ENCODE measurements at regions not wholly inside any gene's neighbourhood (a gene's known extent, or its start where the extent isn't known, plus 50 kb on each side); places are given as distances from the start of the nearest gene placed in this dataset.

GRCh38 chr5:133732536-133732935 lies 120.2 kb upstream of the FSTL4 start:
- H3K9ac ChIP-seq (ENCODE audit: low read length) = no peak overlapping the region
- DNase-seq (ENCODE audit: low read depth) = no peak

DNA sequence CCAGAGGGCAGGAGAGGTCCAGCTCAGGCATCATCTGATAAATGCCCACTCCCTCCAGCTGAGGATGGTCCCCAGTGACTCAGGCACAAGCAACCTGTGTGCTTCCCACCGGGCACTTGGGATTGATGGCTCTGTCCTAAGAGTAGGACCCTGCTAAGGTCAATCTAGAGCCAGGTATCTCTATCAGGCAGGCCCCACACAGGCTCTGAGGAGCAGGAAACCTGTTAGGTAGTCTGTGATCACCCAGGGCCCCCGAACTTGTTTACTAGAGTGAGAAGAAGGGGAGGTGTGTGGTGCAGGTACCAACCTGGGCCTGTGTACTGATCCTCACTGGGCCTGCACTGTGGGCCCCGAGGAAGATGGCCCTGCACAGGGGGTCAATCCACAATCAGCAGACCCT lies 119.6 kb upstream of the FSTL4 start:
- Histone ChIP-seq H3K4me1 (ENCODE audit: control insufficient read depth, insufficient read depth, low read length) (no peaks in the 10 kb centered on the region), H3K27me3 (replicated peaks; ENCODE audit: control insufficient read depth, insufficient read depth, low read length) (peaks cover 26% of the 10 kb centered on the region), H3K36me3 (ENCODE audit: control insufficient read depth, insufficient read depth, low read length, severe bottlenecking) (no peaks in the 10 kb centered on the region), H3K4me3 (ENCODE audit: low read length) (no peak overlapping the region), H3K9me3 (ENCODE audit: control insufficient read depth, low read length) (peaks cover 26% of the 10 kb centered on the region), H3K9ac (ENCODE audit: low read length) (no peak overlapping the region)
- no peak for DNase-seq (ENCODE audit: low read depth)

More at GRCh38 chr5:133732536-133732935, 120.2 kb upstream of the FSTL4 start:
- Histone ChIP-seq H3K36me3 (ENCODE audit: control insufficient read depth, insufficient read depth, low read length, severe bottlenecking) (no peaks in the 10 kb centered on the region), H3K9me3 (ENCODE audit: control insufficient read depth, low read length) (peaks cover 26% of the 10 kb centered on the region), H3K4me3 (ENCODE audit: low read length) (no peak overlapping the region), H3K4me1 (ENCODE audit: control insufficient read depth, insufficient read depth, low read length) (no peaks in the 10 kb centered on the region), H3K27me3 (replicated peaks; ENCODE audit: control insufficient read depth, insufficient read depth, low read length) (peaks cover 26% of the 10 kb centered on the region)

DNA sequence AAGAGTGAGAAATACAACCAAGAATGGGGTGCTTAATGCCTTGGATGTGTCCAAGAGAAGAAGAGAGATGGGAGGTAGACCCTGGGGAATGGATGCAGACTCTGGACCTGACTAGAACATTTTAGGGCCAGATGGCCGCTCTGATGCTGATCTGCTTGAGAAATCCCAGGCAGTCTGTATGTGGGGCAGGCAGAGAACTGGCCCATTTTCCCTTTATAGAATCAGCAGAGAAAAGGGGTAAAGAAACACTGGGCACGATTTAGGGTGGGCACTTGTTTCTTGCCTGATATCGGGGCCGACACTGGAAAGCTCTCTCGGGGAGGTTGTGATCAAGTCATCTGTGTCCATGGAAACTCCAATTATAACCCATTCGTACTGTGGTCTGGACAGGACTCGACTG lies 118.5 kb upstream of the FSTL4 start:
- Histone ChIP-seq H3K4me3 (ENCODE audit: low read length) (no peak overlapping the region), H3K9me3 (ENCODE audit: control insufficient read depth, low read length) (peaks cover 26% of the 10 kb centered on the region), H3K36me3 (ENCODE audit: control insufficient read depth, insufficient read depth, low read length, severe bottlenecking) (no peaks in the 10 kb centered on the region), H3K27me3 (replicated peaks; ENCODE audit: control insufficient read depth, insufficient read depth, low read length) (peaks cover 28% of the 10 kb centered on the region), H3K4me1 (ENCODE audit: control insufficient read depth, insufficient read depth, low read length) (no peaks in the 10 kb centered on the region), H3K9ac (ENCODE audit: low read length) (no peak overlapping the region)
- no peak for DNase-seq (ENCODE audit: low read depth)

DNA sequence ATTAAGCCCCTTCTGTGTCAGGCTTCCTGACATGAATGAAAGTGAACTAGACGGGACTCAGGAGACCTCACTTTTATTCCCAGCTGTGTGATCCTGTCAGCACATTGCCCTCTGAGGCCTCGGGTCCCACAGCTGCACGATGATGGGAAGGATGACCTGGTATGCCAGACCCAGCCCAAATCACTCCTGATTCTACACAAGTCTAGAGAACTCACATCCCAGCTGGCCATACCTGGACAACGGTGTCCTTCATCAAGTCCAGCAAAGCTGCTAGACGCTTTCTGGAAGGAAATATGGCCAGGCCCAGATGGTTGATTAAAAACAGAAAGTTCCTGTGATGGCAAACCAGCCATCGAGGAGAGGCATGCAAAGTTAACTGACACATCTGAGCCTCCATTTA lies 118.0 kb upstream of the FSTL4 start:
- Histone ChIP-seq H3K9ac (ENCODE audit: low read length) (no peak overlapping the region), H3K4me3 (ENCODE audit: low read length) (no peak overlapping the region), H3K9me3 (ENCODE audit: control insufficient read depth, low read length) (peaks cover 26% of the 10 kb centered on the region), H3K4me1 (ENCODE audit: control insufficient read depth, insufficient read depth, low read length) (no peaks in the 10 kb centered on the region), H3K27me3 (replicated peaks; ENCODE audit: control insufficient read depth, insufficient read depth, low read length) (peaks cover 33% of the 10 kb centered on the region), H3K36me3 (ENCODE audit: control insufficient read depth, insufficient read depth, low read length, severe bottlenecking) (no peaks in the 10 kb centered on the region)
- no peak for DNase-seq (ENCODE audit: low read depth)

DNA sequence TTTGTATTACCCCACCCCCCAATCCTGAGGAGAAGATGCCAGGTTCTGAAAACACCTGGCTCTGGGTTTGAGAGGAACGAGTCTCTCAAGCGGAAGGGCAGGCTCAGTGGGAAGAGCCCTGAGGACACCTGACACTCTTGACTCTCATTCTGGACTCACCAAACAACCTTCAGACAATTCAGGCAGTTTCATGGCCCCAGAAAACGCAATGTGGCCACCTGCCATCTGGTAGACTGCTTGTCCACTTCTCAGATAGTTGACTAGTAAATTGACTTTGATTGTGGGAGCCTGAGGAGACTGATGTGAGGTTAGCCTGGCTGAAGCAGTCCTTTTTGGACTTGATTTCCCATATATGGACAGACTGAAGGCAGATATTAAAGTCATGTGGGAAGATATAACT lies 117.5 kb upstream of the FSTL4 start:
- Histone ChIP-seq H3K9me3 (ENCODE audit: control insufficient read depth, low read length) (peaks cover 24% of the 10 kb centered on the region), H3K36me3 (ENCODE audit: control insufficient read depth, insufficient read depth, low read length, severe bottlenecking) (no peaks in the 10 kb centered on the region), H3K4me3 (ENCODE audit: low read length) (no peak overlapping the region), H3K27me3 (replicated peaks; ENCODE audit: control insufficient read depth, insufficient read depth, low read length) (peaks cover 39% of the 10 kb centered on the region), H3K4me1 (ENCODE audit: control insufficient read depth, insufficient read depth, low read length) (no peaks in the 10 kb centered on the region), H3K9ac (ENCODE audit: low read length) (no peak overlapping the region)
- no peak for DNase-seq (ENCODE audit: low read depth)

- no peak for DNase-seq (ENCODE audit: low read depth)
- Histone ChIP-seq H3K9me3 (ENCODE audit: control insufficient read depth, low read length) (peaks cover 12% of the 10 kb centered on the region), H3K4me3 (ENCODE audit: low read length) (no peak overlapping the region), H3K9ac (ENCODE audit: low read length) (no peak overlapping the region), H3K4me1 (ENCODE audit: control insufficient read depth, insufficient read depth, low read length) (no peaks in the 10 kb centered on the region), H3K27me3 (replicated peaks; ENCODE audit: control insufficient read depth, insufficient read depth, low read length) (peaks cover 41% of the 10 kb centered on the region), H3K36me3 (ENCODE audit: control insufficient read depth, insufficient read depth, low read length, severe bottlenecking) (no peaks in the 10 kb centered on the region)
Measured at GRCh38 chr5:133728475-133728874, 116.1 kb upstream of the FSTL4 start.

- Histone ChIP-seq H3K27me3 (replicated peaks; ENCODE audit: control insufficient read depth, insufficient read depth, low read length) (peaks cover 40% of the 10 kb centered on the region), H3K9ac (ENCODE audit: low read length) (no peak overlapping the region), H3K4me3 (ENCODE audit: low read length) (no peak overlapping the region), H3K36me3 (ENCODE audit: control insufficient read depth, insufficient read depth, low read length, severe bottlenecking) (no peaks in the 10 kb centered on the region), H3K9me3 (ENCODE audit: control insufficient read depth, low read length) (peaks cover 14% of the 10 kb centered on the region), H3K4me1 (ENCODE audit: control insufficient read depth, insufficient read depth, low read length) (no peaks in the 10 kb centered on the region)
- DNase-seq (ENCODE audit: low read depth) = no peak
Measured at GRCh38 chr5:133727636-133728035, 115.3 kb upstream of the FSTL4 start.

DNA sequence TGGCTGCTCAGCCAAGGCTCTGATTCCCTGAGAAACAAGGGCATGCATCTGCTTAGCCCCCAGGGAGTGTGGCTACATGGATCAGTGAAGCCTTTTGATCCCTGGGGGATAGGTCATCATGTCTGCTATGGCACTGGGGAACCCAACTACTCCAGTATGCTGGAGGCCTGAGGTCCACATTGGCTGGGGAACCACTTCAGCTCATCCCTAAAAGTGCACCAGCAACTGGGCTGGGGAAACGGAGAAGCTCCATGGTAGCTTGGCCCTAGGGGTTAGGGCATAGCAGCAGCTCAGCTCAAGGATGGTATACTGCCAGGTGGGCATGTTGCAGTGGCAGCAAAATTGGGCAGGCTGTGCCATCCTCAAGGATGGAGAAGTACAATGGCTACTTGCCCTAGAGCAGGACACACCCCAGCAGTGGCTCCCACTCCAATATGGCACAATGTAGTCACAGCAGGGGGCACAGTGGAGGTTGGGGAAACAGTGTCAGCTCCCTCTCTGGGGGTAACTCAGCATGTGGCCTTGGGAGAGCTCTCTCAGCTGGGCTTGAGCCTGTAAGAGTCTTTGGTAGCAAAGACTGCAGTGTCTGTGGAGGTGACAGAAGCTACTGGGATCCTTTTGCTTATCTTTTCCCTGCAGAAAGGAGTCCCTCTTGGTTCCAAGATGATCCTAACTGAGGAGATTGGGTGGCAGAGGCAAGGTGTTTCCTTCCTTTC lies 111.5 kb upstream of the FSTL4 start:
- Histone ChIP-seq H3K9ac (ENCODE audit: low read length) (no peak overlapping the region), H3K4me1 (ENCODE audit: control insufficient read depth, insufficient read depth, low read length) (no peaks in the 10 kb centered on the region), H3K4me3 (ENCODE audit: low read length) (no peak overlapping the region), H3K27me3 (replicated peaks; ENCODE audit: control insufficient read depth, insufficient read depth, low read length) (peaks cover 19% of the 10 kb centered on the region), H3K36me3 (ENCODE audit: control insufficient read depth, insufficient read depth, low read length, severe bottlenecking) (no peaks in the 10 kb centered on the region), H3K9me3 (ENCODE audit: control insufficient read depth, low read length) (peaks cover 25% of the 10 kb centered on the region)
- no peak for DNase-seq (ENCODE audit: low read depth)

DNA sequence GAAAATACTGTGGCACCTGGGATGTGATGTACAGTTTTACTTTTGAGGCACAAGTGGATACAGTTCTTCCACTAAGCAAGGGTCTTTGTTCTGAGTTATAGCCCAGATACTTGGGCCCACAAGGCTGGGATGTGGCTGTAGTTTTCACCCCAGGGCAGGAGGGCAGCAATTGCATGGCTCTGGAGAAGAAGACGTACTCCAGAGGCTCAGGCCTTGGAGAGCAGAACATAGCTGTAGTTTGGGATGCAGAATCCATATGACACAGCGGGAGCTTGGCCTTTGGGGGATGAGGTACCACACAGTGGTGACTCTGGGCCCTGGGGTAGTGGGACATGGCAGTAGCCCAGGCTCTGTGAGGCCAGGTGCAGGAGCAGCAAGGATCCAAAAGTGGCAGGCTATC lies 110.8 kb upstream of the FSTL4 start:
- H3K36me3 ChIP-seq (ENCODE audit: control insufficient read depth, insufficient read depth, low read length, severe bottlenecking) = no peaks in the 10 kb centered on the region
- peaks cover 25% of the 10 kb centered on the region for H3K9me3 ChIP-seq (ENCODE audit: control insufficient read depth, low read length)
- no peak overlapping the region for H3K4me3 ChIP-seq (ENCODE audit: low read length)
- H3K4me1 ChIP-seq (ENCODE audit: control insufficient read depth, insufficient read depth, low read length) = no peaks in the 10 kb centered on the region
- H3K9ac ChIP-seq (ENCODE audit: low read length) = no peak overlapping the region
- peaks cover 19% of the 10 kb centered on the region for H3K27me3 ChIP-seq (replicated peaks; ENCODE audit: control insufficient read depth, insufficient read depth, low read length)
- no peak for DNase-seq (ENCODE audit: low read depth)

- Histone ChIP-seq H3K9me3 (ENCODE audit: control insufficient read depth, low read length) (peaks cover 25% of the 10 kb centered on the region), H3K4me3 (ENCODE audit: low read length) (no peak overlapping the region), H3K4me1 (ENCODE audit: control insufficient read depth, insufficient read depth, low read length) (peaks cover 3% of the 10 kb centered on the region), H3K9ac (ENCODE audit: low read length) (no peak overlapping the region), H3K36me3 (ENCODE audit: control insufficient read depth, insufficient read depth, low read length, severe bottlenecking) (no peaks in the 10 kb centered on the region), H3K27me3 (replicated peaks; ENCODE audit: control insufficient read depth, insufficient read depth, low read length) (peaks cover 21% of the 10 kb centered on the region)
- no peak for DNase-seq (ENCODE audit: low read depth)
Measured at GRCh38 chr5:133721365-133721764, 109.0 kb upstream of the FSTL4 start.

DNA sequence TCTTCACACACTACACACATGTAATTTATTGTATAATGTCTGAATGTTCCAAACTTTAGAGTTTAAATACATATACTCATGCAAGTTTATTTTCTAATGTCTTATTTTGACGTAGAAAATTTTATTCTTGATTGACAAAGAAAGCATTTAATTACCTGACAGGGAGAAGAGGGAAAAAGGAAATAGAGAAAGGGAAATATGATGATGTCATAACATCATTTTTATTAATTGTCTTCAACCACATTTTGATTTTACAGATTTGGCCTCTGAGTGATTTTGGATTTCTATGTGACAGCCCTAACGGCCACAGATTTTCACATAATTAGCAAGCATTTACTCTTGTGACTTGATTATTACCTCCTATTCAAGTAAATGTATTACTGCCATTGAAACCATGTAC lies 106.1 kb upstream of the FSTL4 start:
- Histone ChIP-seq H3K4me3 (ENCODE audit: low read length) (no peak overlapping the region), H3K9ac (ENCODE audit: low read length) (no peak overlapping the region), H3K4me1 (ENCODE audit: control insufficient read depth, insufficient read depth, low read length) (peaks cover 9% of the 10 kb centered on the region), H3K36me3 (ENCODE audit: control insufficient read depth, insufficient read depth, low read length, severe bottlenecking) (no peaks in the 10 kb centered on the region), H3K27me3 (replicated peaks; ENCODE audit: control insufficient read depth, insufficient read depth, low read length) (peaks cover 3% of the 10 kb centered on the region), H3K9me3 (ENCODE audit: control insufficient read depth, low read length) (peaks cover 25% of the 10 kb centered on the region)
- DNase-seq (ENCODE audit: low read depth) = no peak

Data from adipocyte (in vitro differentiated cells).